SU-DHL-6 (cell line): ENCODE measurements at regions not wholly inside any gene's neighbourhood (a gene's known extent, or its start where the extent isn't known, plus 50 kb on each side); places are given as distances from the start of the nearest gene placed in this dataset.
"Not testable (repeated sequence)": the region's sequence is repeated elsewhere in the genome, so short reads cannot be mapped to it uniquely, and the experiment has no call there.

Source experiments
- H2AFZ ChIP-seq: fragments of 200-600 bp; sonication (generic); 2 replicates; pipeline ENCODE4 v1.6.1; 2014; ENCODE audit warnings: low read depth, mild to moderate bottlenecking, moderate library complexity, mixed read lengths, antibody characterized with exemption, low read length; ENCODE audit not compliant: severe bottlenecking
- H3F3A ChIP-seq: fragments of 200-600 bp; shearing (Covaris generic); 2 replicates; pipeline ENCODE4 v1.6.0; 2016; ENCODE audit warnings: antibody characterized with exemption, mild to moderate bottlenecking; ENCODE audit not compliant: insufficient read depth
- H3K27ac ChIP-seq: fragments of 200-600 bp; sonication (generic); 2 replicates; pipeline ENCODE4 v1.5.1; 2016; ENCODE audit warnings: low read depth, mild to moderate bottlenecking, low read length, moderate library complexity, mixed read lengths
- H3K27me3 ChIP-seq: fragments of 200-600 bp; sonication (generic), shearing (Covaris generic); 2 replicates; pipeline ENCODE4 v1.6.0; 2014; ENCODE audit warnings: mild to moderate bottlenecking, low read length
- H3K36me3 ChIP-seq: fragments of 200-600 bp; sonication (generic); 2 replicates; pipeline ENCODE4 v1.6.1; 2014; ENCODE audit warnings: mild to moderate bottlenecking, low read length, mixed read lengths
- H3K4me2 ChIP-seq: fragments of 300-600, 200-600 bp; shearing (Covaris generic), sonication (generic); 2 replicates; pipeline ENCODE4 v1.6.0; 2014; ENCODE audit warnings: low read length, low read depth, mild to moderate bottlenecking; ENCODE audit not compliant: poor library complexity, severe bottlenecking
- H3K4me3 ChIP-seq: fragments of 200-600 bp; sonication (generic); 2 replicates; pipeline ENCODE4 v1.5.1; 2014; ENCODE audit warnings: antibody characterized with exemption, low read length, mild to moderate bottlenecking, mixed read lengths; ENCODE audit not compliant: insufficient read depth, poor library complexity, severe bottlenecking
- H3K79me2 ChIP-seq: fragments of 200-600 bp; sonication (generic); 2 replicates; pipeline ENCODE4 v1.6.1; 2014; ENCODE audit warnings: mild to moderate bottlenecking, low read length, moderate library complexity; ENCODE audit not compliant: insufficient read depth
- H3K9ac ChIP-seq: fragments of 200-600 bp; sonication (generic); 2 replicates; pipeline ENCODE4 v1.7.0; 2014; ENCODE audit warnings: mild to moderate bottlenecking, low read length
- H3K9me2 ChIP-seq: fragments of 200-600 bp; sonication (generic); replicated peaks from 2 replicates; pipeline ENCODE4 v1.6.1; 2014; ENCODE audit warnings: low read length; ENCODE audit not compliant: insufficient read depth
- H3K9me3 ChIP-seq: fragments of 200-600 bp; sonication (generic); 2 replicates; pipeline ENCODE4 v1.6.1; 2014; ENCODE audit warnings: low read length, mixed read lengths; ENCODE audit not compliant: insufficient read depth
- H4K20me1 ChIP-seq: fragments of 200-600 bp; sonication (generic); 2 replicates; pipeline ENCODE4 v1.6.1; 2014; ENCODE audit warnings: low read depth, mild to moderate bottlenecking, antibody characterized with exemption, low read length, moderate library complexity, mixed read lengths
- CTCF ChIP-seq: fragments of 200-600 bp; sonication (generic); IDR thresholded peaks from one replicate; pipeline ENCODE4 v1.5.1; 2017; ENCODE audit warnings: antibody characterized with exemption, mild to moderate bottlenecking, low read length, moderate library complexity; ENCODE audit not compliant: insufficient read depth, poor library complexity, severe bottlenecking
- EZH2phosphoT487 ChIP-seq: fragments of 200-600 bp; sonication (generic), shearing (Covaris generic); conservative IDR thresholded peaks from 2 replicates; pipeline ENCODE4 v1.6.1; 2018; ENCODE audit warnings: mild to moderate bottlenecking, antibody characterized with exemption, low read length, moderate library complexity, mixed read lengths

GRCh38 chr4:55281118-55281683 is 64.8 kb upstream of the SRD5A3 start:
- not testable (repeated sequence) for H3F3A ChIP-seq, H3K9ac ChIP-seq, H3K79me2 ChIP-seq, H2AFZ ChIP-seq, H3K27me3 ChIP-seq, H3K9me3 ChIP-seq, H3K36me3 ChIP-seq, H3K4me2 ChIP-seq, H4K20me1 ChIP-seq, H3K27ac ChIP-seq, H3K9me2 ChIP-seq, H3K4me3 ChIP-seq

GRCh38 chr4:55284331-55284730 is 61.7 kb upstream of the SRD5A3 start:
- H3K27ac ChIP-seq = no peak overlapping the region
- no peaks in the 10 kb centered on the region for H3K27me3 ChIP-seq
- no peaks in the 10 kb centered on the region for H3K9me3 ChIP-seq
- H3K9ac ChIP-seq = no peak overlapping the region
- no peaks in the 10 kb centered on the region for H3F3A ChIP-seq
- no peak overlapping the region for H3K4me2 ChIP-seq
- no peak overlapping the region for H3K4me3 ChIP-seq
- TF ChIP-seq CTCF (no peak), EZH2phosphoT487 (no peak)
- no peaks in the 10 kb centered on the region for H3K9me2 ChIP-seq
- no peak overlapping the region for H2AFZ ChIP-seq
- no peaks in the 10 kb centered on the region for H3K79me2 ChIP-seq
- H3K36me3 ChIP-seq = no peaks in the 10 kb centered on the region
- H4K20me1 ChIP-seq = no peaks in the 10 kb centered on the region

GRCh38 chr4:55291227-55291640 is 54.8 kb upstream of the SRD5A3 start:
- no peak overlapping the region for H3K27ac ChIP-seq
- H4K20me1 ChIP-seq = no peaks in the 10 kb centered on the region
- no peak overlapping the region for H2AFZ ChIP-seq
- H3K36me3 ChIP-seq = no peaks in the 10 kb centered on the region
- H3K4me2 ChIP-seq = no peak overlapping the region
- H3K79me2 ChIP-seq = no peaks in the 10 kb centered on the region
- H3K9me2 ChIP-seq = no peaks in the 10 kb centered on the region
- no peaks in the 10 kb centered on the region for H3F3A ChIP-seq
- no peaks in the 10 kb centered on the region for H3K9me3 ChIP-seq
- no peak overlapping the region for H3K4me3 ChIP-seq
- no peak overlapping the region for H3K9ac ChIP-seq
- no peaks in the 10 kb centered on the region for H3K27me3 ChIP-seq
- no peak for TF ChIP-seq CTCF
- TF ChIP-seq EZH2phosphoT487 = no peak

GRCh38 chr4:55296096-55296495 is 49.9 kb upstream of the SRD5A3 start:
- Histone ChIP-seq H3K79me2 (no peaks in the 10 kb centered on the region), H3K9me2 (no peaks in the 10 kb centered on the region), H3K9me3 (no peaks in the 10 kb centered on the region), H3K36me3 (no peaks in the 10 kb centered on the region), H2AFZ (no peak overlapping the region), H3F3A (no peaks in the 10 kb centered on the region), H3K27me3 (no peaks in the 10 kb centered on the region), H3K27ac (no peak overlapping the region), H4K20me1 (no peaks in the 10 kb centered on the region), H3K4me3 (no peak overlapping the region), H3K4me2 (no peak overlapping the region), H3K9ac (no peak overlapping the region)
- no peak for TF ChIP-seq CTCF
- TF ChIP-seq EZH2phosphoT487 = no peak
